ENCODE measurements at regions not wholly inside any gene's neighbourhood (a gene's known extent, or its start where the extent isn't known, plus 50 kb on each side); places are given as distances from the start of the nearest gene placed in this dataset.

- TF ChIP-seq POLR2A (IDR thresholded peaks at IDR 0.05) (no peak), CTCF (IDR thresholded peaks at IDR 0.05 in 8 of 11, conservative IDR thresholded peaks at IDR 0.05 in 3 of 11) (no peak), POLR2AphosphoS5 (IDR thresholded peaks at IDR 0.05) (no peak)
Observed at GRCh38 chr12:17661250-17661649, 428.7 kb downstream of the RERGL start.

All from spleen (tissue), 7 donors.